Left lung (tissue), 4 donors: ENCODE measurements at regions not wholly inside any gene's neighbourhood (a gene's known extent, or its start where the extent isn't known, plus 50 kb on each side); places are given as distances from the start of the nearest gene placed in this dataset.

Experiments
- ATAC-seq: fragments of 200-7000 bp; cut with Tn5 transposase; one replicate; pipeline ENCODE4 v1.9.1; 2020; ENCODE audit warnings: moderate library complexity
- DNase-seq, 4 donors: peaks; one replicate each; pipeline ENCODE4 v3.0.0-alpha.2; 2013 to 2020
- H3K27ac ChIP-seq, 2 donors: fragments of 200-600 bp; sonication (generic) in 1 of 2; one replicate each; pipeline versions ENCODE4 v1.5.0 to v1.8.0; 2020 to 2021
- H3K27me3 ChIP-seq, 2 donors: fragments of 200-600 bp; sonication (generic) in 1 of 2; one replicate each; pipeline versions ENCODE4 v1.5.0 to v1.8.0; 2020 to 2021
- H3K36me3 ChIP-seq, 2 donors: fragments of 200-600 bp; sonication (generic) in 1 of 2; one replicate each; pipeline versions ENCODE4 v1.5.0 to v1.8.0; 2020 to 2021
- H3K4me1 ChIP-seq, 2 donors: fragments of 200-600 bp; one replicate each; pipeline ENCODE4 v1.8.0; 2021
- H3K4me3 ChIP-seq, 2 donors: fragments of 200-600 bp; sonication (generic) in 1 of 2; one replicate each; pipeline versions ENCODE4 v1.5.0 to v1.8.0; 2020 to 2021; ENCODE audit warnings: mild to moderate bottlenecking in 1 of 2
- H3K9me3 ChIP-seq, 2 donors: fragments of 200-600 bp; sonication (generic) in 1 of 2; one replicate each; pipeline versions ENCODE4 v1.5.0 to v1.8.0; 2020 to 2021
- CTCF ChIP-seq, 2 donors: fragments of 200-600 bp; sonication (generic) in 1 of 2; IDR thresholded peaks; one replicate each; pipeline versions ENCODE4 v1.5.0 to v1.8.0; 2021; ENCODE audit warnings: antibody characterized with exemption in 2 of 2
- intact Hi-C, 2 donors: fragments of 100-400 bp; cut with DNase I; formaldehyde crosslinking; loops; one replicate each; pipeline versions ENCODE4 v1.11.2 to v1.14.2; 2022
- donor health status: DM: no; HTN: yes; CAD: no.
- donor health status: DM: no; HTN: no; CAD: no.

- no peaks in the 10 kb centered on the region for H3K9me3 ChIP-seq
- ATAC-seq (no peak), DNase-seq (peak in 2 of 4 donors; percentile 70 to 76)
- intact Hi-C loops, result no loop called here
- H3K36me3 ChIP-seq, result no peaks in the 10 kb centered on the region
- TF ChIP-seq CTCF (IDR thresholded peaks at IDR 0.05), result no peak
- no peaks in the 10 kb centered on the region for H3K27me3 ChIP-seq
- no peak overlapping the region for H3K4me3 ChIP-seq
- no peaks in the 10 kb centered on the region for H3K4me1 ChIP-seq
- H3K27ac ChIP-seq, result no peak overlapping the region
Measured at GRCh38 chr6:138647006-138647405, 126.6 kb upstream of the CCDC28A start.

GRCh38 chr6:138648127-138648526, 125.4 kb upstream of the CCDC28A start:
- Histone ChIP-seq H3K27ac (no peak overlapping the region), H3K4me3 (no peak overlapping the region), H3K4me1 (no peaks in the 10 kb centered on the region), H3K27me3 (no peaks in the 10 kb centered on the region), H3K36me3 (no peaks in the 10 kb centered on the region), H3K9me3 (no peaks in the 10 kb centered on the region)
- ATAC-seq (no peak), DNase-seq (no peak)
- TF ChIP-seq CTCF (IDR thresholded peaks at IDR 0.05), result no peak
- intact Hi-C loops, result no loop called here

GRCh38 chr6:138651491-138651890, 122.1 kb upstream of the CCDC28A start:
- DNase-seq (no peak), ATAC-seq (no peak)
- Histone ChIP-seq H3K27ac (no peak overlapping the region), H3K9me3 (no peaks in the 10 kb centered on the region), H3K27me3 (no peaks in the 10 kb centered on the region), H3K4me3 (no peak overlapping the region), H3K36me3 (no peaks in the 10 kb centered on the region), H3K4me1 (no peaks in the 10 kb centered on the region)
- TF ChIP-seq CTCF (IDR thresholded peaks at IDR 0.05), result no peak
- intact Hi-C loops, result no loop called here

- Histone ChIP-seq H3K27ac (no peak overlapping the region), H3K27me3 (no peaks in the 10 kb centered on the region), H3K9me3 (no peaks in the 10 kb centered on the region), H3K4me1 (no peaks in the 10 kb centered on the region), H3K4me3 (no peak overlapping the region), H3K36me3 (no peaks in the 10 kb centered on the region)
- DNase-seq (no peak), ATAC-seq (peak; percentile 61)
- no peak for TF ChIP-seq CTCF (IDR thresholded peaks at IDR 0.05)
- intact Hi-C loops, result no loop called here
Measured at GRCh38 chr6:138652824-138653223, 120.7 kb upstream of the CCDC28A start.

- DNase-seq (no peak), ATAC-seq (no peak)
- Histone ChIP-seq H3K4me3 (no peak overlapping the region), H3K9me3 (no peaks in the 10 kb centered on the region), H3K27ac (no peak overlapping the region), H3K36me3 (no peaks in the 10 kb centered on the region), H3K27me3 (no peaks in the 10 kb centered on the region), H3K4me1 (no peaks in the 10 kb centered on the region)
- TF ChIP-seq CTCF (IDR thresholded peaks at IDR 0.05), result no peak
- intact Hi-C loops, result no loop called here
Measured at GRCh38 chr6:138653435-138653834, 120.1 kb upstream of the CCDC28A start.
